Neural crest cell (in vitro differentiated cells): ENCODE measurements at regions not wholly inside any gene's neighbourhood (a gene's known extent, or its start where the extent isn't known, plus 50 kb on each side); places are given as distances from the start of the nearest gene placed in this dataset.

Experiments
- DNase-seq: peaks from one replicate; pipeline ENCODE4 v3.0.0; 2021; ENCODE audit warnings: low read depth, mixed read lengths, low spot score
- H3K27ac Mint-ChIP-seq: one replicate; pipeline ENCODE4 v1.8.0; 2021; ENCODE audit warnings: mild to moderate bottlenecking, mixed read lengths; ENCODE audit not compliant: unreplicated experiment
- H3K27me3 Mint-ChIP-seq: 2 replicates; pipeline ENCODE4 v1.8.0; 2021; ENCODE audit warnings: low read depth, mild to moderate bottlenecking, mixed read lengths
- H3K36me3 Mint-ChIP-seq: 2 replicates; pipeline ENCODE4 v1.8.0; 2021; ENCODE audit warnings: low read depth, mild to moderate bottlenecking, mixed read lengths
- H3K4me1 Mint-ChIP-seq: 2 replicates; pipeline ENCODE4 v1.8.0; 2021; ENCODE audit warnings: mixed read lengths
- H3K4me3 Mint-ChIP-seq: one replicate; pipeline ENCODE4 v1.8.0; 2021; ENCODE audit warnings: mild to moderate bottlenecking, mixed read lengths
- H3K9me3 Mint-ChIP-seq: 2 replicates; pipeline ENCODE4 v1.8.0; 2021; ENCODE audit warnings: mixed read lengths
- CTCF ChIP-seq: fragments of 200-600 bp; sonication (generic); conservative IDR thresholded peaks from 2 replicates; pipeline ENCODE4 v1.5.0; 2021; ENCODE audit warnings: antibody characterized with exemption, mild to moderate bottlenecking

GRCh38 chr2:155815275-155815674 is 517.2 kb downstream of the NR4A2 start:
- peaks cover 11% of the 10 kb centered on the region for H3K9me3 Mint-ChIP-seq
- TF ChIP-seq CTCF, result no peak
- peaks cover 6% of the 10 kb centered on the region for H3K36me3 Mint-ChIP-seq
- no peak overlapping the region for H3K4me3 Mint-ChIP-seq
- H3K27ac Mint-ChIP-seq, result no peak overlapping the region
- H3K27me3 Mint-ChIP-seq, result no peaks in the 10 kb centered on the region
- no peaks in the 10 kb centered on the region for H3K4me1 Mint-ChIP-seq
- no peak for DNase-seq

DNA sequence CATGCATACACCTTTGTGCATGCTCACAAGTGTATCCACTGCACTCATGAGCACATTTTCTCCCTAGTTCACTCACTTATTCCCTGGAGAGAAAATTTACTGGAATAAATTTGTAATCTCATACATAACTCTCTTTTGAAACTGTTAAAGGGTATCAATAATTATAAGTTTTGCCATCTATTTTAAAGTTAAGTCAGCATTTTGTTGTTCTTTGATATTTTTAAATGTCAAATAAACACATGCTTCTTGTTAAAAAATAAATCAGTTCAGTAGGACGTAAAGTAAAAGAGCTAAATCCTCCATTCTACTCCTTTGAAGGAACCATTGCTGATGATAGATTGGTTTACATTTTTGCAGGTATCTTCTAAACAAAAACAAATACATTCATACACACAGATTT is 522.1 kb downstream of the NR4A2 start:
- DNase-seq, result no peak
- Mint-ChIP-seq H3K36me3 (peaks cover 2% of the 10 kb centered on the region), H3K4me1 (no peaks in the 10 kb centered on the region), H3K27ac (no peak overlapping the region), H3K9me3 (peaks cover 9% of the 10 kb centered on the region), H3K27me3 (no peaks in the 10 kb centered on the region), H3K4me3 (no peak overlapping the region)
- TF ChIP-seq CTCF, result no peak

DNA sequence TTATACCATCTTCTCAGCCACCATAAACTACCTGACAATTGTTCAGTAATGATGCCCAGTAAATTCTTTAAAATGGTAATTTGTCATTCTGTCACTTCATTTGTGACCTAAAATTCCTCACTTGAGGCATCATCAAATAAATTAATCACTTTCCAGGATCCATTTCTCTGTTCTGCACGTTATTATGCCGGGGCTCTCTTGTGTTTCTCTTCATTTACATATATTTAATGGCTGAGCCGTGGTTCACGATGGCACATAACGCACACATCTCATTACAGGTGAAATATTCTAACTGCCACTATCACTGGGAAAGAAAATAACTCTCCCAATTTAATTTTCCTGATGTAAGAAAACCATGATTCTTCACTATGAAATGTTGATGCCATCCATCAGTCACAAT is 529.6 kb downstream of the NR4A2 start:
- Mint-ChIP-seq H3K27ac (no peak overlapping the region), H3K4me1 (no peaks in the 10 kb centered on the region), H3K27me3 (no peaks in the 10 kb centered on the region), H3K4me3 (no peak overlapping the region), H3K36me3 (peaks cover 2% of the 10 kb centered on the region), H3K9me3 (peaks cover 9% of the 10 kb centered on the region)
- DNase-seq, result no peak
- TF ChIP-seq CTCF, result no peak

- DNase-seq, result no peak
- no peak for TF ChIP-seq CTCF
- H3K36me3 Mint-ChIP-seq, result peaks cover 32% of the 10 kb centered on the region
- H3K27me3 Mint-ChIP-seq, result no peaks in the 10 kb centered on the region
- H3K4me3 Mint-ChIP-seq, result no peak overlapping the region
- H3K4me1 Mint-ChIP-seq, result no peaks in the 10 kb centered on the region
- H3K27ac Mint-ChIP-seq, result no peak overlapping the region
- peaks cover 18% of the 10 kb centered on the region for H3K9me3 Mint-ChIP-seq
Measured at GRCh38 chr2:155792666-155793065, 539.9 kb downstream of the NR4A2 start.

- H3K27ac Mint-ChIP-seq, result no peak overlapping the region
- TF ChIP-seq CTCF, result no peak
Measured at GRCh38 chr2:155770516-155770915, 562.0 kb downstream of the NR4A2 start.

More at GRCh38 chr2:155770516-155770915, 562.0 kb downstream of the NR4A2 start:
- no peak for DNase-seq
- Mint-ChIP-seq H3K4me3 (no peak overlapping the region), H3K27me3 (no peaks in the 10 kb centered on the region), H3K9me3 (peaks cover 5% of the 10 kb centered on the region), H3K36me3 (peaks cover 4% of the 10 kb centered on the region), H3K4me1 (no peaks in the 10 kb centered on the region)
